HPDE6-E6E7 (cell line): ENCODE measurements at regions not wholly inside any gene's neighbourhood (a gene's known extent, or its start where the extent isn't known, plus 50 kb on each side); places are given as distances from the start of the nearest gene placed in this dataset.

ENCODE experiments used
- DNase-seq: peaks from one replicate; pipeline ENCODE4 v3.0.0; 2011; ENCODE audit warnings: missing footprints; ENCODE audit errors: extremely low spot score

DNA sequence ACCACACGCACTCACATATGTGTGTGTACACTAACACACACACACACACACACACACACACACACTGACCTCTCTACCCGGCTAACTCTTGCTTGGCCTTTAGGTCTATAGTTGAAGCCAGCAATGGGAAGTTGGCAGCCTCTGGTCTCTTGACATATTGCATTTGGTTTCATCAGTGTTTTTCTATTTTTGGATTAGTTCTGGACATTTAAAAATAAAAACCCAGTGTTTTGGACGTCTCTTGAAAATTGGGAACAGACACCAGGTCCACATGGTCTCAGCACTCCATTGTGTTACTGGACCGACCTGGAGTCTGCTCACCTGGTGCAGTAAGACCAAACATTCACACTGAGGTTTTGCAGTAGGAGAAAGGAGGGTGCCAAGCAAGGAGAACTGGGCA lies 50.4 kb upstream of the AFF3 start:
- no peak for DNase-seq

DNA sequence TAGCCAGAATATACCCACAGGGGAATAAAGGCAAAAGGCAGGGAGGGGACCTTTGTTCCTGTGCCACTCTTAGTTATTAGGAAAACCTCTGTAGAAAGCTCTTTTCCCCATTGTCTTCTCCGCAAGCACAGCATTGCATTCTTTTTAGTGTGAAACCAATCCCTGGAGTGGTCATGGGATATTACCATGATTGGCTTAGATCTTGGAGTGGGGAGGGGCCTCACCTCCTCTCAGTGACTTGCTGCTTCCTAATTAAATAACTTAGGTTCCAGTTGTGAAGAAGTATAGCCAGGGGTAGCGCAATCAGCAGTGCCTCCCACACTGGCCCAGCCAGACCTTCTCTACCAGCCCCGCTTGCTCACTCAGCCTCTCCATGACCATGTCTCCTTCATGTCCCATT lies 49.9 kb upstream of the AFF3 start:
- no peak for DNase-seq
